Duodenal mucosa (tissue), 2 donors: ENCODE measurements at regions not wholly inside any gene's neighbourhood (a gene's known extent, or its start where the extent isn't known, plus 50 kb on each side); places are given as distances from the start of the nearest gene placed in this dataset.
A peak's percentile ranks its signal among the peaks of the same experiment; 100 is the strongest.

Source experiments
- H3K27ac ChIP-seq: one replicate; pipeline ENCODE4 v1.7.0; 2013; ENCODE audit warnings: low read depth, low read length
- H3K27me3 ChIP-seq, 2 donors: one replicate each; pipeline ENCODE4 v1.7.0; 2013; ENCODE audit warnings: low read length in 2 of 2, control low read depth in 1 of 2; ENCODE audit not compliant: insufficient read depth in 2 of 2, control insufficient read depth in 1 of 2
- H3K36me3 ChIP-seq, 2 donors: one replicate each; pipeline ENCODE4 v1.7.0; 2013; ENCODE audit warnings: low read length in 2 of 2, control low read depth in 1 of 2; ENCODE audit not compliant: insufficient read depth in 2 of 2, control insufficient read depth in 1 of 2
- H3K4me1 ChIP-seq, 2 donors: one replicate each; pipeline ENCODE4 v1.7.0; 2013; ENCODE audit warnings: low read length in 2 of 2, control low read depth in 1 of 2; ENCODE audit not compliant: insufficient read depth in 2 of 2, control insufficient read depth in 1 of 2
- H3K4me3 ChIP-seq, 2 donors: one replicate each; pipeline ENCODE4 v1.7.0; 2013; ENCODE audit warnings: low read length in 2 of 2, low read depth in 1 of 2
- H3K9ac ChIP-seq, 2 donors: one replicate each; pipeline ENCODE4 v1.7.0; 2013; ENCODE audit warnings: low read length in 2 of 2, low read depth in 1 of 2
- H3K9me3 ChIP-seq, 2 donors: one replicate each; pipeline ENCODE4 v1.7.0; 2013; ENCODE audit warnings: low read length in 2 of 2, control low read depth in 1 of 2; ENCODE audit not compliant: control insufficient read depth in 1 of 2

GRCh38 chr6:81838724-81839426 is 86.4 kb upstream of the TENT5A start:
- no peak overlapping the region for H3K4me3 ChIP-seq
- no peak overlapping the region for H3K27ac ChIP-seq
- H3K4me1 ChIP-seq: peaks cover 7 to 17% of the 10 kb centered on the region in 2 donors
- H3K9ac ChIP-seq: no peak overlapping the region
- H3K36me3 ChIP-seq: no peaks in the 10 kb centered on the region
- no peaks in the 10 kb centered on the region for H3K27me3 ChIP-seq
- no peaks in the 10 kb centered on the region for H3K9me3 ChIP-seq

GRCh38 chr6:81838031-81838430 is 85.5 kb upstream of the TENT5A start:
- Histone ChIP-seq H3K9me3 (no peaks in the 10 kb centered on the region), H3K4me3 (no peak overlapping the region), H3K36me3 (no peaks in the 10 kb centered on the region), H3K27ac (no peak overlapping the region), H3K4me1 (peaks cover 9 to 25% of the 10 kb centered on the region in 2 donors), H3K27me3 (no peaks in the 10 kb centered on the region), H3K9ac (no peak overlapping the region)

GRCh38 chr6:81834141-81834681 is 81.7 kb upstream of the TENT5A start:
- H3K27ac ChIP-seq: no peak overlapping the region

GRCh38 chr6:81832304-81832703 is 79.8 kb upstream of the TENT5A start:
- H3K4me1 ChIP-seq: peaks cover 9 to 33% of the 10 kb centered on the region in 2 donors
- H3K36me3 ChIP-seq: no peaks in the 10 kb centered on the region
- no peak overlapping the region for H3K9ac ChIP-seq
- H3K27me3 ChIP-seq: no peaks in the 10 kb centered on the region
- no peak overlapping the region for H3K4me3 ChIP-seq
- no peak overlapping the region for H3K27ac ChIP-seq
- H3K9me3 ChIP-seq: no peaks in the 10 kb centered on the region

More at GRCh38 chr6:81834141-81834681, 81.7 kb upstream of the TENT5A start:
- Histone ChIP-seq H3K4me3 (no peak overlapping the region), H3K9ac (no peak overlapping the region), H3K4me1 (peaks cover 9 to 40% of the 10 kb centered on the region in 2 donors), H3K36me3 (no peaks in the 10 kb centered on the region), H3K9me3 (no peaks in the 10 kb centered on the region), H3K27me3 (no peaks in the 10 kb centered on the region)

GRCh38 chr6:81831274-81831673 is 78.8 kb upstream of the TENT5A start:
- H3K9me3 ChIP-seq: no peaks in the 10 kb centered on the region
- peaks cover 9 to 32% of the 10 kb centered on the region in 2 donors for H3K4me1 ChIP-seq
- no peak overlapping the region for H3K27ac ChIP-seq
- H3K27me3 ChIP-seq: no peaks in the 10 kb centered on the region
- H3K9ac ChIP-seq: no peak overlapping the region
- H3K36me3 ChIP-seq: no peaks in the 10 kb centered on the region
- H3K4me3 ChIP-seq: peak overlapping the region; percentile 6 to 36

- H3K36me3 ChIP-seq: no peaks in the 10 kb centered on the region
- H3K27ac ChIP-seq: no peak overlapping the region
- no peaks in the 10 kb centered on the region for H3K27me3 ChIP-seq
- H3K4me1 ChIP-seq: peaks cover 3 to 16% of the 10 kb centered on the region in 2 donors
- H3K9ac ChIP-seq: no peak overlapping the region
- peaks cover 0 to 6% of the 10 kb centered on the region in 2 donors for H3K9me3 ChIP-seq
- H3K4me3 ChIP-seq: no peak overlapping the region
These were observed 74.3 kb upstream of the TENT5A start for GRCh38 chr6:81826784-81827183.

GRCh38 chr6:81822568-81822967 is 70.1 kb upstream of the TENT5A start:
- Histone ChIP-seq H3K36me3 (no peaks in the 10 kb centered on the region), H3K4me1 (peaks cover 23 to 33% of the 10 kb centered on the region in 2 donors), H3K27me3 (no peaks in the 10 kb centered on the region), H3K9me3 (peaks cover 0 to 6% of the 10 kb centered on the region in 2 donors), H3K9ac (no peak overlapping the region), H3K4me3 (no peak overlapping the region), H3K27ac (no peak overlapping the region)

GRCh38 chr6:81821449-81821848 is 69.0 kb upstream of the TENT5A start:
- H3K27ac ChIP-seq: no peak overlapping the region
- H3K4me3 ChIP-seq: no peak overlapping the region
- peaks cover 23 to 33% of the 10 kb centered on the region in 2 donors for H3K4me1 ChIP-seq
- peaks cover 0 to 6% of the 10 kb centered on the region in 2 donors for H3K9me3 ChIP-seq
- H3K27me3 ChIP-seq: no peaks in the 10 kb centered on the region
- no peaks in the 10 kb centered on the region for H3K36me3 ChIP-seq
- no peak overlapping the region for H3K9ac ChIP-seq

- Histone ChIP-seq H3K27me3 (no peaks in the 10 kb centered on the region), H3K4me1 (peaks cover 23 to 33% of the 10 kb centered on the region in 2 donors), H3K27ac (no peak overlapping the region), H3K9ac (no peak overlapping the region), H3K9me3 (peaks cover 0 to 4% of the 10 kb centered on the region in 2 donors), H3K36me3 (no peaks in the 10 kb centered on the region), H3K4me3 (peak overlapping the region; percentile 34 to 41)
These were observed 68.5 kb upstream of the TENT5A start for GRCh38 chr6:81820980-81821379.

GRCh38 chr6:81820422-81820821 is 67.9 kb upstream of the TENT5A start:
- Histone ChIP-seq H3K27me3 (no peaks in the 10 kb centered on the region), H3K9me3 (no peaks in the 10 kb centered on the region), H3K4me3 (peak overlapping the region; percentile 34 to 41), H3K9ac (no peak overlapping the region), H3K4me1 (peaks cover 23 to 33% of the 10 kb centered on the region in 2 donors), H3K27ac (no peak overlapping the region), H3K36me3 (no peaks in the 10 kb centered on the region)
